ENCODE measurements at regions not wholly inside any gene's neighbourhood (a gene's known extent, or its start where the extent isn't known, plus 50 kb on each side); places are given as distances from the start of the nearest gene placed in this dataset.

DNA sequence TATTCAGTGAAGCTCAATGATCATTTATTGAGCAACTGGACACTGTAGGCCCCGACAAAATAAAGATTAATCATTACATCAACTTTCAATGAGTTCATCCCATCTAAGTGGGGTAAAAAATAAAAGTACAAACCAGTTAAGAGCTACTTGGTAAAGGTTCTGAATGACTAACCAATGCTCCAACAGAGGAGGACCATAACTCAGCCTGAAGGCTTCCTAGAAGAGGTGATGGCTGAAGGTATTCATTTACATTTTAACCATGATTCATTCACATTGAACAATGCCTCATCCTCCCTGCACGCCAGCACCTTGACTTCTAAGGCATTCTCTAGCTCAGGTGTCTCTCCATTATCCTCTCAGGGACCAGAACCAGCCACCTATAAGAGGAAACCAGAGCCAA is 201.4 kb downstream of the ZNF462 start:
- DNase-seq (ENCODE audit: low read depth), result no peak

DNA sequence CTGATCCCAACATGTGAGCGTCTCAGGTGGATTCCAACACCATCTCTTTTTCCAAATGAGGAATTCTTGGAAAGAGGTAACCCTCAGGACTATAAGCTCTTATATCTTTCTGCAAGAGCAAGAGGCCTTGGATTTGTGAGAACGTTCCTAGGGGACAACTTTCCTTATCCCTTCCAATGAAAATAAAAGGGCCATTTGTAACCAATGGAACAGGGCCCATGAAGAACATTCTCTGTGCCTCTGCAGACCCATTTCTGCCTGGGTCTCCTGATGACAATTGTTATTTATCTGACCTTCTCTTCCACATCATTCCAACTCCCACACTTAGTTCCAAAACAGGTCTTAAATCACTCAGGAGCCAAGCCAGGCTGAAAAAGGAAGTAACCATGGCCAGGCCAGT is 202.6 kb downstream of the ZNF462 start:
- DNase-seq (ENCODE audit: low read depth), result no peak

DNA sequence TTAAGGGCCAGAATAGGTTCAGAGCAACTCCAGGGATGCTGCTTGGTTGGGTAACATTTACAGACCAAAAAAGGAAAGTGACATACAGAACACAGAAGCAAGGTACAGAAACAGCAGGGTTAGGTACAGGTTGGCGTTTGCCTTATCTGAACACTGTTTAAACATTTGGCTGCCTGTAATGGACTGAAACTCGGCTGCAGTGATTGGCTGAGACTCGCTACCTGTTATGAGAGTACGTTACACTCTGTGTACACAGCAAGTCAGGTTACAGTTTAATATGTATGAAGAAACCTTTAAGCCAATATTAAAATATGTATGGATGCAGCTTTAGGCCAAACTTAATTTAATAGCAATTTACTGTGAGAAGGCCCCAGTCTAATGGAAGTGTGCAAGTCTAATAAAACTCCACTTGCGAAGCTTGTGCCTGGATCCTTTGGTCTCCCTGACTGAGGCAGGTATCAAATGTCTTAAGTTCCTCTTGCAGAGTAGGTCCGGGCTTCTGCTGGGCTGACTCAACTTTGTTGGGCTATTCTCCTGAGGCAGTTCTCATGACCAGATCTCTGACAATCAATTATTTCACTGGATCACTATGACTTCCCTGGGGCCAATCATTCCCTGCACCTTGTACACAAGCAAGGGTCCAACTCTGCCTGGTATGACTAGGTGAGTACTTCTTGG is 204.9 kb downstream of the ZNF462 start:
- DNase-seq (ENCODE audit: low read depth), result no peak

GRCh38 chr9:107068581-107068980 is 205.6 kb downstream of the ZNF462 start:
- DNase-seq (ENCODE audit: low read depth), result no peak

GRCh38 chr9:107070586-107070985 is 207.6 kb downstream of the ZNF462 start:
- no peak for DNase-seq (ENCODE audit: low read depth)

DNA sequence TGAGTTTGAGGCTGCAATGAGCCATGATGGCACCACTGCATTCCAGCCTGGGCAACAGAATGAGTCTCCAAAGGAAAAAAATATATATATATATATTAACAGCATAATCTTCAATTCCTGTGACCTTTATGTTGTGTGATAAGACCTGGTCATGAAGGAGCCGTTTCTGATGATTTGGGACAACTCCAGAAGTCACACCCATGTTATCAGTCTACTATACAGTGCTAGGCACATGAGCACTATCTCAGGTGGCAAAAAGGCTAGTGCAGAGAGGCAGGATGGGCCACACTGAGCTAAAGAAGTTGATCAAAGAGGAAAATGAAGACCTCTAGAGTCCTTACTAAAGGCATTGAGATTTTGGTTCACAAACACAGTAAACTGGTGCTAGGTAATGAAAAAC is 205.0 kb upstream of the RAD23B start:
- DNase-seq (ENCODE audit: low read depth), result no peak

- no peak for DNase-seq (ENCODE audit: low read depth)
Observed at GRCh38 chr9:107079589-107079988, 203.5 kb upstream of the RAD23B start.

GRCh38 chr9:107080130-107080529 is 202.9 kb upstream of the RAD23B start:
- DNase-seq (ENCODE audit: low read depth), result no peak

DNA sequence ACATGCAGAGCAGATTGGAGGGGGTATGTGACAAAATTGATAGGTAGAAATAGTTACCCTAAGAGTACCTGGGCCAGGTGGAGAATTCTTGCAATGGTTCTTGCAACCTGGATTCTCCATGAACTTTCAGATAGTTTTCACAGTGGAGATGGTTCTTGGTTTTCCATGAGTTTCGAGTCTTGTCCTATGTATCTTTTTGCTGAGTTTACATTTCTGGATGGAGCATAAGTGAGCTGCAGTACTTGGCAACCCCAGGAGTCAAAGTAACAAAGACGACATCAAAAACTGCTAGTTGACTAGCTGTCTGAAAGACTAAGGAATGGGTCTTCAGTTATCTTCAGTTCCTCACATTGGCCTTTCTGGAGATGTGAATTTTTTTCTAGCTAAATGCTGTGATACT is 196.6 kb upstream of the RAD23B start:
- DNase-seq (ENCODE audit: low read depth), result no peak

DNA sequence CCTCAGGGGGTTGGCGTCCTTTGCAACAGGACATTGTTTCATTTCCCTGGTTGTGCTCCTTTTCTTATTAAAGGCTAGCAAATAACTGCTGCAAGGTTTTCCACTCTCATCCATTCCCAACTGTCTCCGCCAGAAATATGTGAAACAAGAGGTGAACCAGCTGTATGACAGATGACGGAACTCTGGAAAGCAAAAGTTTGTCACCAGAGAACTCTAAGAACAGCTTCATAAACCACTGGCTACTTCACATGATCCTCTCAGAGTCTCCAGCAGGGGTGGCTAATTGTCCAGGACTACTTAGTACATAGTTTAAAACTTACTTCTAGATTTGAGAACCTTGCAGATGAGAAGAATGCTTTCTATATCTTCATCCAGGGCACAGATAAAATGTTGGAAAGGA is 195.9 kb upstream of the RAD23B start:
- no peak for DNase-seq (ENCODE audit: low read depth)

DNA sequence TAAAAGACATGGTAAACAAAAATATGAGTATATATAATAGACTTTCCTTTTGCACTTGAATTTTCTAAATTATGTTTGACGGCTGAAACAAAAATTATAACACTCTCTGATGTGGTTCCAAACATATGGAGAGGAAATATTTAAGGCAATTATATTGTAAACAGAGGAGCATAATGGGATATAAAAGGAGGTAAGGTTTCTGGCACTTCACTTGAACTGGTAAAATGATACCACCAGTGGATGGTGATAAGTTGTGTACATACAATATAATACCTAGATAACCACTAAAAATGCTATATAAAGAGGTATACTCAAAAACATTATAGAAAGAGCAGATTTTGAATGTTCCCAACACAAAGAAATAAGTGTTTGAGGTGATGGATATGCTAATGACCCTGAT is 192.9 kb upstream of the RAD23B start:
- no peak for DNase-seq (ENCODE audit: low read depth)

DNA sequence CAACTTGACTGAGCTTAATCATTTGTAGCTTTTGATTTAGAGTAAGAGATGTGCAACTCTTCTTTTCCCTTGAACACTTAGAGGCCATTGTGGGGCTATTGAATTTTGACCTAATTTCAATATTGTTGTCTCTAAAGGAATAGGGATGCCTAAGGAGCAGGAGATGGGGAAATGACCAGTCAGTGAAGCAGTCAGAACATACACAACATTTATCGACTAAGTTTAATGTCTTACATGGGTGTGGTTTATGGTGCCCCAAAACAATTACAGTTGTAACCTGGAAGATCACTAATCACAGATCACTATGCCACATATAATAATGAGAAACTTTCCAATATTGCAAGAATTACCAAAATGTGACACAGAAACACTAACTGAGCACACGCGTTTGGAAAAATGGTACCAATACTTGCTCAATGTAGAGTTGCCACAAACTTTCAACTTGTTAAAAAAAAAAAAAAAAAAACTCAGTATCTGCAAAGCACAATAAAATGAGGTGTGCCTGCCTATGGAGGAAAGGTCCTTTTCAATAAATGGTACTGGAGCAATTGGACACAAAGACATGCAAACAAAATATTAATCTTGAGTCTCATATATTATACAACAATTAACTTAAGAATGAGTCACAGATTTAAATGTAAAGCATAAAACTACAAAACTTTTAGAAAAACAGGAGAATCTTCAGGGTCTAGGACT is 189.6 kb upstream of the RAD23B start:
- DNase-seq (ENCODE audit: low read depth), result no peak

DNA sequence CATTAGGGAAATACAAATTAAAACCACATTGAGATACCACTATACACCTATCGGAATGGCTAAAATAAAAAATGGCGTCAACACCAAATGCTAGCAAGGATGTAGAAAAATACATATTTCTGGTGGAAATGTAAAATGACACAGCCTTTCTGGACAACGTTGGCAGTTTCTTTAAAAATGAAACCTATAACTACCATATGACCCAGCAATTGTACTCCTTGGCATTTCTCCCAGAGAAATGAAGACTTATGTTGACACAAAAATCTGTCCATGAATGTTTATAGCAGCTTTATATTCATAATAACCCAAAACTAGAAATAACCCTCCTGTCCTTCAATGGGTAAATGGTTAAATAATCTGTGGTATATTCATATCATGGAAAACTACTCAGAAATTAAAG is 188.7 kb upstream of the RAD23B start:
- no peak for DNase-seq (ENCODE audit: low read depth)

GRCh38 chr9:107100591-107100990 is 182.5 kb upstream of the RAD23B start:
- DNase-seq (ENCODE audit: low read depth), result no peak

DNA sequence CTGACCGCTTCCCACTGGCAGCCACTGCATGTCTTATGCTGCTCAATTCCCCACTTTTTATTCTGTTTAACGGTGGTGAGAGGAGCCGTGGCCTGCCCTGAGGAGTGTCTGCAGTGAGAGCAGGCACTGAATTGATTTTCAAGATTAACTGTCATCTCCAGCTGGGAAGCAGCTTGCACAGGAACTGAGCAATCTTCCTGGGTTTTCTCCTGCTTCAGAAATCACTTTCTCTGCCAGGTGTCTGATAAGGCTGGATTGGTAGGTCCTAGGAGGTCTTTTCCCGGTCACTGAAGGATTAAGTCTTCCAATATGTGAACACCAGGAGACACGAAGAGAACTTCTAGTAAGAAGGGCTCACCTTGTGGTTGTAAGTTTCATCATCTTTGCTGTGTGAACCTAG is 181.1 kb upstream of the RAD23B start:
- DNase-seq (ENCODE audit: low read depth), result no peak

GRCh38 chr9:107103621-107104020 is 179.5 kb upstream of the RAD23B start:
- DNase-seq (ENCODE audit: low read depth), result no peak

GRCh38 chr9:107105784-107106183 is 177.3 kb upstream of the RAD23B start:
- no peak for DNase-seq (ENCODE audit: low read depth)

- no peak for DNase-seq (ENCODE audit: low read depth)
Observed at GRCh38 chr9:107106416-107106815, 176.7 kb upstream of the RAD23B start.

DNA sequence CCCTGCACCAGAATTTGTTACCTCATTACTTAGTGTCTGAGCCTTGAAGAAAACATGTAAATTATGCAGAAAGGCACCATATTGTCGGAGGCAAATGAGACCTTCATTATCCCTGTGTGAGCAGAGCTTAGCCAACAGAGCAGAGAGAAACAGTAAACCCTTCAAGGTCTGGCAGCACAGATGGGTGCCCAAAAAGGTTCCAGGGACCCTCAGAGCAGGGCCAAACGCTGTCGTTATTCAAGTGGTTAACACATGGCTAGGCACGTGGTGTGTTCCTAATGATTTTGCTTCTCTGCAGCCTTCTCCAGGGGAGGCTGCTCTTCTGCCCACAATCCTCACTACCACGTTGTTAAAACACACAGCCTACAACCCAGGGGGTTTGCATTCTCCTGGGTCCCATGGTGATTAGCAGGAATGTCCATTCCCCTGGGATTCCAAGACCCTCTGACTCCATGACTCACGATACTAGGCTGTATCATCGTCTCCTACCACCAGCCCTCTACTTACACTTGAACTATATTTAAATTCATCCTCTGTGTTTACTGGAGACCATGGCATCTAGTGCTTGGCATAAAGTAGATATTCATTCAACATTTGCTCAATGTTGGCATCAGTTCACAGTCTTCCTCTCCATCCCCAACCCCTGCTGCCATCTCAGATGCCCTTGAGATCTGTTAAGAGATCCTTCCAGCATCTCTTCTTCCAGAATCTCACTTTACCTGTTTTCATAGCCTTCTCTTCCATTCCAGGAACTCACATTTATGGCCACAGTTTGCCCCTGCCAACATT is 174.5 kb upstream of the RAD23B start:
- no peak for DNase-seq (ENCODE audit: low read depth)

- DNase-seq (ENCODE audit: low read depth), result no peak
Observed at GRCh38 chr9:107109324-107109723, 173.8 kb upstream of the RAD23B start.

DNA sequence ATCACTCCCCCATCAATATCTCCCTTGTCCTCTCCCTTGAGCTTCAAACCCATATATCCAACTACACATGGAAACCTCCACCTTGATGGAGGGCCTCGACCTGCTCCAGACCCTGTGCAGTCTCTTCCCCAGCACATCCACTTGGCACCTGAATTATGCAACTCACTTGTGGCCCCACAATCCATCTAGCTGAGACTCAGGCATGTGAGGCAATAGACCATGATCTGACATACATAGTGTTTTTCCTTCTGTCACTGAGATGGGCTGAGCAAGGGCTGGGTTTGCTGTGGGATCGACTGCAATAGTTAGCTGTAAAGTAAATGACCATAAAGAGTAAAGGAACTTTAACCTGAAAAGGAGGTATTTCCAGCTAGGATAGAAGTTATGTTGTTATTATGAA is 172.9 kb upstream of the RAD23B start:
- DNase-seq (ENCODE audit: low read depth), result no peak

GRCh38 chr9:107112707-107113243 is 170.3 kb upstream of the RAD23B start:
- DNase-seq (ENCODE audit: low read depth), result no peak

Measured in T-helper 22 cell (primary cell).